SH-SY5Y (cell line): ENCODE measurements at regions not wholly inside any gene's neighbourhood (a gene's known extent, or its start where the extent isn't known, plus 50 kb on each side); places are given as distances from the start of the nearest gene placed in this dataset.

Experiments used
- GATA2 ChIP-seq: IDR thresholded peaks from 2 replicates; pipeline ENCODE4 v1.6.1; 2011; ENCODE audit warnings: mild to moderate bottlenecking, low read depth, low read length
- GATA3 ChIP-seq: IDR thresholded peaks from 2 replicates; pipeline ENCODE4 v1.6.1; 2011; ENCODE audit warnings: low read depth, mild to moderate bottlenecking, low read length, moderate library complexity

DNA sequence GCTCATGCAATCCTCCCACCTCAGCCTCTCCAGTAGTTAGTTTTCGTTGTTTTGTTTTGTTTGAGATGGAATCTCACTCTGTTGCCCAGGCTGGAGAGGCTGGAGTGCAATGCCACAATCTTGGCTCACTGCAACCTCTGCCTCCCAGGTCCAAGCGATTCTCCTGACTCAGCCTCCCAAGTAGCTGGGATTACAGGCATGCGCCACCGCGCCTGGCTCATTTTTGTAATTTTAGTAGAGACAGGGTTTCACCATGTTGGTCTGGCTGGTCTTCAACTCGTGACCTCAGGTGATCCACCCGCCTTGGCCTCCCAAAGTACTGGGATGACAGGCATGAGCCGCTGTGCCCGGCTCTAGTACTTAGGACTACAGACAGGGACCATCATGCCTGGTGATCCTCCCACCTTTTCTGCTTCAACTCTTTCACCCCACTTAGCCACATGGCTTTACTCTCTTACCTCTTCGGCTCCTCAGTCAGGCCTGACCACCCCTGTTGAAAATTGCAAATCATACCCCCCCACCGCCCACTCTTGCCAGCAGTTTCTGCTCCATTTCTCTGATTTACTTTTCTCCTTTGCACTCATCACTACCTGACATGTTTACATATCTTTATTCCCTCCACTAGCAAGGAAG, 157.1 kb upstream of the GRK3 start:
- TF ChIP-seq GATA3 (no peak), GATA2 (no peak)
